ENCODE measurements at regions not wholly inside any gene's neighbourhood (a gene's known extent, or its start where the extent isn't known, plus 50 kb on each side); places are given as distances from the start of the nearest gene placed in this dataset.

DNA sequence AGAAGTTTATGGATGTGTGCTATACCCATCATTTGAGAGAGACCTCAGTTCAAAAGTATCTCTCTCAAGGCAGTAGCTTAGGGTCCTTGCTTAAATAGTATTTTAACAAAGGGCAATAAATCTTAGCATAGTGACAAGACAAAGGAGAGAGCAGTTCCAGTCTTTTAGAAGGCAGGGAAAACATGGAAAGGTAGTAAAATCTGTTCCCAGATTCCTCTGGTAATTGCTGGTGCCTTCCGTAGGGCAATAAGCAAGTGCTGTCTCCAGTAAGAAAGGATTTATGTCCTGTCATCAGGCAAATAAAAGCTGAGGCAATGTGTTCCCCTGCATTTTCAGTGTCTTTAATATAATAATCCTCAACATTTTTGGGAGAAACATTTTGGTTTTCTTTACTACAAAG, 149.0 kb upstream of the MPHOSPH6 start:
- no peak overlapping the region for H3K4me3 ChIP-seq (ENCODE audit: low read length)
- DNase-seq (ENCODE audit: low read depth), result no peak
- TF ChIP-seq CTCF (conservative IDR thresholded peaks at IDR 0.05; ENCODE audit: low read depth, low read length), result no peak

- no peak for TF ChIP-seq CTCF (conservative IDR thresholded peaks at IDR 0.05; ENCODE audit: low read depth, low read length)
These were observed 147.6 kb upstream of the MPHOSPH6 start for GRCh38 chr16:82317411-82318167.

DNA sequence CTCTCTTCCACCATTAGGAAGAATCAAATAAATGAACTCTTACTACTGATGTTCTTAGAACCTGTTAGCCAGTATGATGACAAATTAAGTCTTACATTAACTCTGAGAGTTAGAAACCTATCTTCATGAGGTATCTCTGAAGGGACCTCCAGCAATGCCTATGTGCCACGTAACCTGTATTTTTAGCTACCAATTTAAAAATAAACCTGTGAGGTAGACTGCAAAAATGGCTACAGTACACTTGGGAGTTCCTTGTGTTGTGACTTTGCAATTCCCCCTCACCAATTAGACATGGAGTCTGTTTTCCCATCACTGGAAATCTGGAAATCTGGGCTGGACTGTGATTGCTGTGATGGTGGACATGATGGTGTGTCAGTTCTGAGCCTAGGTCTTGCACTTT, 143.7 kb upstream of the MPHOSPH6 start:
- no peak overlapping the region for H3K4me3 ChIP-seq (ENCODE audit: low read length)
- DNase-seq (ENCODE audit: low read depth), result no peak
- no peak for TF ChIP-seq CTCF (conservative IDR thresholded peaks at IDR 0.05; ENCODE audit: low read depth, low read length)

More at GRCh38 chr16:82317411-82318167, 147.6 kb upstream of the MPHOSPH6 start:
- no peak overlapping the region for H3K4me3 ChIP-seq (ENCODE audit: low read length)
- DNase-seq (ENCODE audit: low read depth), result no peak

DNA sequence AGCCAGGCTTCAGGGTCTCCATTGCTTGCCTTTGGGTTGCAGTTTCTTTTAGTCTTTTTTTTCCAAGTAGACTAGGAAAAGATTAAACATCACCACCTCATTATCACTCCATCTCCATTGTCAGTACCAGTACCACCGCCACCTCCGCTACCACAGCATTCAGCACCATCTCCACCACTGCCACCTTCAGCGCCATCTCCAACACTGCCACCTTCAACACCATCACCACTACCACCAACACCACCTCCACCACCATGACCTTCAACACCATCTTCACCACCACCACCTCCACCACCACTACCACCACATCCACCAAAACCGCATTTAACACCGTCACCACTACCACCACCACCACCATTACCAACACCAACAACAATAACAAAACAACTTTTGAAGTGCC, 141.5 kb upstream of the MPHOSPH6 start:
- TF ChIP-seq CTCF (conservative IDR thresholded peaks at IDR 0.05; ENCODE audit: low read depth, low read length), result no peak
- no peak for DNase-seq (ENCODE audit: low read depth)

DNA sequence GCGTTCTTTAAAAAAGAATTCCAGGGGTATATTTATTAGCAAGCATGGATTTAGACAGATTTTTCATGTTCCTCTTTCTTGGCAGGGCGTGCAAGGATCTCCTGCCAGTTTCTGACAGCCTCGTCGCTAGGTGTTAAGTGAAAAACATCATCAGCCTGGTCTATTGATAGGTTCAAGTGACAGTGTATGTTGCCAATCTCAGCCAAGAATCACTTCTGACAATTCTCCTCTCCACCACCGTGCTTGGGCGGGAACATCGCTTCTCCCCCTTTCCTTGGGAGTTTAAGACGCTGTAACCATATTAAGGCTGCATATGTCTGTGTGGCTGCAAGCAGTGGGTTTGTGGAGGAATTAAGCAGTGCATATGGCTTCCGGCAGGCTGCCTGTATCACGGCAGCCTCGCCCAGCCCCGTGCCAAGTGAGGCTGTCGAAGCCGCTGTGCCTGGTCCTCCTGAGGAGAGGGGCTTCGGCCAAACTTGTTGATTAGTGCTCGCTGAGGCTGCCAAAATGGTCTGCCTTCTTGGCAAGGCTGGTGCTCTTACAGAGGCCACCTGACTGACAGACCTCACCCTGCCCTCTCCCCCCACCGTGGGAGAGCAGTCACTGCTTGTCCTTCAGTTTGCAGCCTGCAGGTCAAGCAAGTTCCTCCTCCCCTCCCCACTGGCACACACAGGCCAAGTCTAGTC, 132.2 kb upstream of the MPHOSPH6 start:
- DNase-seq (ENCODE audit: low read depth), result no peak
- no peak overlapping the region for H3K4me3 ChIP-seq (ENCODE audit: low read length)
- no peak for TF ChIP-seq CTCF (conservative IDR thresholded peaks at IDR 0.05; ENCODE audit: low read depth, low read length)

More for the DNA sequence above, 141.5 kb upstream of the MPHOSPH6 start:
- no peak overlapping the region for H3K4me3 ChIP-seq (ENCODE audit: low read length)

DNA sequence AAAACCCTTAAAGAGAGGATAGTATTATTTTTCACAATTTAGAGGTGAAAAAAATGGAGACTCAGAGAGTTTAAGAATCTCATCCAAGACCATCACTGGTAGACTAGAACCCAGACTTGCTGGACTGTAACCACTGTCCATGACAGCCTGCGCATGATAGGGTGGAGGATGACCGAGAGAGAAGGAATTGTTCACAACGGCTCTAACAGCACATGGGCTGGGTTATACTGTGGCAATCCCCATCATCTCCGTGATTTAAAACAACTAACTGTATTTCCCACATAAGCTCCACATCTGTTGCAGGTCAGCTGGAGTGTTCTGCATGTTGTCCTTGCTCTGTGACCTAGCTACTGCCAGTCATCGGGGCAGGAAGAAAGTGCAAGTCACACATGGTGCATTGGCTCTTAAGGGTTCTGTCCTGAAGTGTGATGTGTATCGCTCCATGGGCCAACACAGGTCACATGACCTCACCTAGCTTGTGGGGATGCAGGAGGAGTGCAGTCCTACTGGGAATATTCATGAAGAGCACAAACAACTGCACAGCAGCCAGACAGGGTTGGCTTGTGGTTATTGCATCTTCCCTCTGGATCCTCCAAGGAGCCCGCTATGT, 131.2 kb upstream of the MPHOSPH6 start:
- H3K4me3 ChIP-seq (ENCODE audit: low read length), result no peak overlapping the region
- TF ChIP-seq CTCF (conservative IDR thresholded peaks at IDR 0.05; ENCODE audit: low read depth, low read length), result no peak
- DNase-seq (ENCODE audit: low read depth), result no peak

Measured in retinal pigment epithelial cell (primary cell).